Prostate gland (tissue), 2 donors: ENCODE measurements at regions not wholly inside any gene's neighbourhood (a gene's known extent, or its start where the extent isn't known, plus 50 kb on each side); places are given as distances from the start of the nearest gene placed in this dataset.

ENCODE experiments used
- CTCF ChIP-seq, 4 experiments: fragments of 200-600 bp in 2 of 4; fragments of 450-650 bp in 2 of 4; sonication (generic) in 2 of 4; IDR thresholded peaks; 1 replicate in 3 of 4; 2 replicates in 1 of 4; pipeline ENCODE4 v1.5.1; 2016 to 2019; ENCODE audit warnings: antibody characterized with exemption in 4 of 4, mild to moderate bottlenecking in 2 of 4, moderate library complexity in 2 of 4
- POLR2AphosphoS5 ChIP-seq: sonication (generic); formaldehyde crosslinking; IDR thresholded peaks from one replicate; pipeline ENCODE4 v1.6.1; 2017; ENCODE audit warnings: antibody characterized with exemption

- no peak for TF ChIP-seq POLR2AphosphoS5
- no peak for TF ChIP-seq CTCF (IDR thresholded peaks at IDR 0.05)
Observed at GRCh38 chr6:122307577-122307976, 91.9 kb upstream of the HSF2 start.
